ENCODE measurements at regions not wholly inside any gene's neighbourhood (a gene's known extent, or its start where the extent isn't known, plus 50 kb on each side); places are given as distances from the start of the nearest gene placed in this dataset.
"Not testable (repeated sequence)": the region's sequence is repeated elsewhere in the genome, so short reads cannot be mapped to it uniquely, and the experiment has no call there.

DNA sequence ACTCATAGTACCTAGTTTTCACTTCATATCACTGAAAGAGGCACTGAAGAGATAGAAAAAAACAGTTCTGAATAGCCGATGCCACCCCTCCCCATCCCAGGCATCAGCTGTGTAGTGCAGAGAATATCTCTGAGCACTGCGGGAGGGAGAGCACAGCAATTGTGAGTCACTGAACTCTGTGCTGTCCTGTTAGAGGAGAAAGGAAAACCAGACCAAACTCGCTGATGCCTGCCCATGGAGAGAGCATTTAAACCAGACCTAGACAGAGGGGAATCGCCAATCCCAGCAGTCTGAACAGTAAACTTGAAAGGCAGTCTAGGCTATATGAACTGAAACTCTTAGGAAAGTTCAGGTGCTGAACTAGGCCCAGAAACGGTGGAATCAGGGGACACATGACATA, 120.1 kb upstream of the SLC30A5 start:
- DNase-seq (ENCODE audit: low read depth in 2 of 2), result no peak

DNA sequence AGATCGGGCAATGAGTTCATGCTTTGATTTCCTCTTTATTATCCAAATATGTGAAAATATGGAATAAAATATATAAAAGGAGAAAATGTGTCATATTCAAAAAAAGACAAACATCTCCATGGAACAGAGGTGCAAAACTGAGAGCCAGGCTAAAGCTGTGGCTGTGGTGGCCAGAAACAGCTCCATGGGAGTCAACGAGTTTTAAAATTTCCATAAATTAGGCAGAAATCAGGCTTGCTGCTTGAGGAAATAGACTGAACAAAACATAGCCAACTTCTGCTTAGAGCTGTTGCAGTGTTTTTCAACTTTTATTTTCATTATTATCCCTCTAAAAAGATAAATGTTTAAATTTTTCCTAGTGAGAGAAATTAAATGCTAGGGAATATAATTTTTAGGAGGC, 110.8 kb upstream of the SLC30A5 start:
- no peak for DNase-seq (ENCODE audit: low read depth in 2 of 2)

DNA sequence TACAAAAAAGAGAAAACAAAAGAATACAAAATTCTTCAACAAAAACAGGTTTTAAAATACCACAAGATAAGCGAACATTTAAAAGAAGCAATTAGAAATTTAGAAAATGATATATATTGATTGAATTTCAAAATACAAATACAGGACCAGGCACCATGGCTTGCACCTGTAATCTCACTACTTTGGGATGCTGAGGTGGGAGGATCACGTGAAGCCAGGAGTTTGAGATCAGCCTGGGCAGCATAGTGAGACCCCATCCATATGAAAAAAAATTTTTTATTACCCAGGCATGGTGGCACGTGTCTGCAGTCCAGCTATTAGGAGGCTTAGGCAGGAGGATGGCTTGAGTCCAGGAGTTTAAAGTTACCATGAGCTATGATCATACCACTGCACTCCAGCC, 109.9 kb upstream of the SLC30A5 start:
- no peak for DNase-seq (ENCODE audit: low read depth in 2 of 2)

DNA sequence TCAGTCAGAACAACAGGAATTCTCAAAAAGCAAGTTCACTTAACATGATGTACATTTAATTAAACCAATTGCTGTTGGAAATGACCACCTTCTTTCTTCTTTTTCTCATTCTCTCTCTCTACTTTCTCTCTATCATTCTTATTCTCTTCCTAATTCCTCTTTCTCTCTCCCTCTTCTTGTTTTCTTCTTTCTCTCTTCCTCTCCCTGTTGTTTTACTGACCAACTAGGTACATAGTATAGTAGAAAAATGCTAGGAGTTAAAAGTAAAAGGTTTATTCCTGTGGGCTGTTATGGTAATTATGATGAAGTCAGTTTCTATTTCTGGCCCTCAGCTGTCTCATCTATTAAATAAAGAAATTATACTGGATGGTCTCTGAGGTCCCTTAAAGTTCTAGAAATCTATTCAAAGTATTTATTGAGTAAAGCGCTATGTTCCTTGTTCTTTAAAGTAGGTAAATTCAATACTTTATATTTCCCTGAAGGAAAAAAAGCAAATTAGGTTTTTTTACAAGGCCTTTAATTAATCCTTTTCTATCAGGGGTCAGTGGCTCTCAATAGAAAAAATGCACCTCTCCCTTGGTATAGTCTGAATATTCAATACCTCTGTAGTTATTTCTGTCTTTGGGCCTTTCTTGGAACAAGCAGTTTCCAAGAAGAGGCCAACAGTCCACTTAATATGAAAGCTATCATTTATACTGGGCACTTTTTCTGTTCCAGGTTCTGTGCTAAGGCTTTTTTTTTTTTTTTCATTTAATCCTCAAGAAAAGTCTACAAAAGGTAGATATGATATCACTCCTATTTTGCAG, 102.3 kb upstream of the SLC30A5 start:
- no peak for DNase-seq (ENCODE audit: low read depth in 2 of 2)

DNA sequence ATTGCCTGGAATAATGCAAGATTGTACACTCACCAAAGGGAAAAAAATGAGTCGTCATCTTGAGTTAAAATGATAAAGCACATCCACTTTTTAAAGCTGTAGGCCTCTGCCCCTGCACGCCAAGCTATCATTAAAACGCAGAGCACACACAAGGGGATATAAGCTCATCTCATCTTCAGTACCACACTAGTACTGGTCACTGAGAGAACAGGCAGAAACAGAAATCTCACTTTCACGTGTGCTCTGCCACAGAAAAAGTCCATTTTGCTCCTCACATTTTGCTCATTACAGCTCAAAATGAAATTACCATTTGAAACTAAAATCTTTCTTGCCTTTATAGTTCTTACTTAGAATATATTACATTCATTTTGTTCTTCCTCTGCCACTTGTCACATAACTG, 99.2 kb upstream of the SLC30A5 start:
- no peak for DNase-seq (ENCODE audit: low read depth in 2 of 2)

DNA sequence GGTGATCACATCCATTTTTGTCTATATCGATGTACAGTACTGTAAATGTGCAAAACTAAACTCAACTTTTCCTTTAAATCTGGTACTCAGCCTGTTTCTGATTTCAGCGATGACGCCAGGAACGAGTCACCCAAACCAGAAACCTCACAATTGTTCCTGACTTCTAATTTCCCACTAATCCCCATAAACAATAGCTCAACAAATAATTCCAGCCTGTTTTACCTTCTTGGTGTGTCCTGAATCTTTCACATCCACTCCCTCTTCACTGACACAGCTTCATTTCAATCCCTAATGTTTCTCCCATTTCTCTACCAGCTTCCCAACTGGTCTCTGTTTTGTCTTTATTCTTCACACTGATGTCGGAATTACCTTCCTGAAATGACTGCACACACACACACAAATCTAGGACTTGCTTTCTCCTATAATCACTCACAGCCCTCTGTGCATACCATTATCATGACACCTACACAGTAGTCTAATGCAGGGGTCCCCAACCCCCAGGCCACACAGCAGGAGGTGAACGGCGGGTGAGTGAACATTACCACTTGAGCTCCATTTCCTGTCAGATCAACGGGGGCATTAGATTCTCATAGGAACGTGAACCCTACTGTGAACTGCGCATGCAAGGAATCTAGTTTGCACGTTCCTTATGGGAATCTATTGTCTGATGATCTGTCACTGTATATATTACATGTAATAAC, 97.8 kb upstream of the SLC30A5 start:
- DNase-seq (ENCODE audit: low read depth in 2 of 2), result no peak

DNA sequence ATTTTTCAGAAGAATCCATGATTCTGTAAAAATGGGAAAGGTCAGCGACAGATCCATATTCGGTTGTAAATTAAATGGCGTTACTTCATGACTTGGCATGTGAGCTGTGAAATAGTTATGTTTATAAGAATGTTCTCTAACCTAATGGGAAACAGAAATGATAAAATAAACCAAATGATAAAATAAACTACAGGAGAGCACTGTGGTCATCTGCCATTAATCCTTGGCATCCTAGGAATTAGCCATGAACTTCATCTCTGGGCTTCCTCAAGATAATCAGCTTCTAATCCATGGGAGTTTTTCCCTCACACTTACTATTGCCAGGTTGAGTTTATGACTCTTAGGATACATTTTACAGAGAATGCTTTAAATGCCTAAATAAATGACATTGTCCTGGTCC, 94.6 kb upstream of the SLC30A5 start:
- no peak for DNase-seq (ENCODE audit: low read depth in 2 of 2)

DNA sequence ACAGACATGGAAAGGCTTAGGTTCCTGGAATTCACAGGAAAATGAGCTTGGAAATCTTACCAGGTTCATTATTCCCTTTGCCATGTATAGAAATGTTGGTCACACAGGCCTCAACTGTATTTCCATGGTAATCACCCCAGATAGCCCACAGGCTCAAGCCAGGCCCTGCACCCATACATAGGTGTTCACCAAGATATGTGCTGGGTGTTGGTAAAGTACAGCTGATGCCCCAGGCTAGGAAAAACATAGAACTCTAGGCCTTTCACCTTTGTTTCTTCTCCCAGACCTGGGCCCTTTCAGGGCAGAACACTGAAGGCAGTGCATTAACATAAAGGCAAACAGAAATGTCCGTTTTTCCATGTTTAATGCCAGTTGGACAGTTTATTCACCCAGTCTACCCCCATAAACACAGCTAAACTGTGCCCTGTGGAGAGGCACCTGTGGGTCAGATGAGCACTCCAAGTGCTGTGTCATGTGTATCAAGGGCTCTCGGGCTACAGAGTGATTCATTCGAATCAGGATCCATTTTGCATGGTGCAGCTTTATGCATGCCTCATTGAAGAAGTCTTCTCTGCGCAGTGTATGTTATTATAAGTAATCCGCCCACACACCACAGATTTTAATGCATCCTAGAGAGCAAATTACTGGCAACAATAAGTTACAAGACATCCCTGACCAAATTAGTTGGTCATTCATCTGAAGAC, 93.4 kb upstream of the SLC30A5 start:
- DNase-seq (ENCODE audit: low read depth in 2 of 2), result no peak

DNA sequence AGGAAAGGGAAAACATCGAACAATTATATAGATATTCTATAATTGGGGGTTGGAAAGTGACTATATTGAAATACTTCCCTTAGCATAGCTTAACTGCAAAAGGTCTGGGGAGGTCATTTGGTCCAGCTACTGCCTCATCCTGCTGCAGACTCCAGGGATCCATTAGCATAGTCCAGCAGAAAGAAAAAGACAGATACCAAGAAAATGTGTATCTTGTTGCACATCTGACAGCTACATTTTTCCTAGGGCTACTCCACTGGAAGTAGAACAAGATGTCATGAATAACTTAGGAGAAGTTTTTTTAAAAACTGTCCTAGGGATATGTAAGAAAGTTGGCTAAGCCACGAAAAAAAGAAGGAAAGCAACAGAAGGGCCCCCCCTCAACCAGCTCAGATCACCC, 92.9 kb upstream of the SLC30A5 start:
- no peak for DNase-seq (ENCODE audit: low read depth in 2 of 2)

DNA sequence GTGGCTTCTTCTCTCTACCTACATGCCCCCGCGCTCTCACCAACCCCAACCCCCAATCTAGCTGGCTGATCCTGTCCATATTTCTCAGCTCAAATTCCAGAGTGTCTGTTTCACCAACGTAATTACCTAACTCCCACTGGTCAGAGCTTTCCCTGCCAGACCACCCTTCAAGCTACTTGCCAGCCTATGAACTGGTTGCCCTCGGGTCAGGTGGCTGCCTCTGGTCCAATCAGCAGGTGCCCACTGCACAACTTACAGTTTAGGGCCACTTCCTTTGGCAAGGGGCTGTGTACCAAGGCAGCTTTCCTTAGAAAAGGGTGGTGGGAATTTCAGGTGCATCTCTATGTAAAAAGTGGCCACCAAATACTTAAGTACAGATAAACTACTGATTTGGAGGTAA, 92.2 kb upstream of the SLC30A5 start:
- no peak for DNase-seq (ENCODE audit: low read depth in 2 of 2)

DNA sequence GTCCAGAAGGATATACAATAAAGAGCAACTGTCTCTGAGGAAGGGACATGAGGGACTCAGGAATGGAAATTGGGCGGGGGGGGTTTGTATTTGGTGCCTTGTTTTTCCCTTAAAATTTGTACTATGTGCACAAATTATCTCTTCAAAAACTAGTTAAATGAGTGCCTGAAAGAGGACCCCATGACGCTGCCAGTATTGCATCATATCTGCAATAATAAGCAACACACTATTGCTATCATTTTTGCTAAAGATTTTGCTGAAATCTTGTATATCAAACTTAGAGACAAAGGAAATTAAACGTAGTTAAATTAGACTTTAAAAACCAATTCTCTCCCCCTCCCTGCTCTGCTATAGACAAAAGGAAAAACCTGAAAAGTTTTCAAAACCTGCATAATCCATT, 89.7 kb upstream of the SLC30A5 start:
- no peak for DNase-seq (ENCODE audit: low read depth in 2 of 2)

DNA sequence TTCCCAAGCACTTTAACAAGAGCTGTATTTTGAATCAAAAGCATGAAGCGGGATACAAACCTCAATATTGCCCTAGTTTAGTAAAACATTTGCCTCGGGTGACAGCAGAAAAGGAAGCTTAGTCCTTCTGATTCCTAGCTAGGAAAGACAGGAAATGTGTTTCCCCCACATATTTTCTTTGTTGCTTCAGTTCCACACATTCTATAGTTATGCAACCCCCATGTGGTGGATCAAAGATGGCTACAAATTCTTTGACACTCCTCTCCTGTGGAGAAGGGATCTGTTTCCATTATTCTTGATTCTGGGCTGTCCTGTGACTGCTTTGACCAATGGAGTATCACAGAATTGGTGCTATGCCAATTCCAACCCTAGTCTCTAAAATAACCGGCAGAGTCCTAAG, 89.1 kb upstream of the SLC30A5 start:
- no peak for DNase-seq (ENCODE audit: low read depth in 2 of 2)

DNA sequence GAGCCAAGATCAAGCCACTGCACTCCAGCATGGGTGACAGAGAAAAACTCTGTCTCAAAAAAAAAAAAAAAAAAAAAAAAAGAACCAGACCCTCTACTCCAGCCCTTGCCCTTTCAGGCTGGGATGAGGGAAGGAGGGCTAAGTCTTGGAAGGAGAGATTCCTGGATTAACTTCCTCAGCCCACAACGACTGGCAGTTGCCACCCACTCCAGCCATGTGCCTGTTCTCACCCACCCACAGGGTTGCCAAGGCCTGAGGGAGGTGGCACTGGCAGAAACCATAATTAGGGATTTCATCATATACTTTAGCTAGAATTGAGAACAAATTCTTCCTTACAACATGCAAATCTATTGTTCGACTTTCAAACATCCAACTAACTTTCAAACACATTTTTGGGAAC, 87.8 kb upstream of the SLC30A5 start:
- DNase-seq (ENCODE audit: low read depth in 2 of 2), result no peak

DNA sequence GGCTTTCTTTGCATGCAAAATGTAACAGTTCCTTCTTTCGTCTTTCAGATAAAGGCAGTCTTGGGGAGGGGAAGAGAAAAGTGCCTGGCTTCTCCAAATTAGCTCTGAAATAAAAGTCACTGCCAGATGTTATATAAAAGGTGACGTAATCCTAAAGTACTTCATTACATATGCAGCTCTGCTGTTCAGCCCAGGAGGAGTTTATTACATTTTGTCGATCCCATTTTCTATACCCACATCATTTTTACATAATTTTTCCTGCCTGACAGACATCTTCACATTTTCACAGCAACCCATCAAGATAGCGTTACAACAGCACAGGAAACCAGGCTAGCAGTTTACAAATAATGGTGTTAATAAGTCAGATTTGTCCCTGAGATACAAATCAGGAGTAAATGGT, 86.7 kb upstream of the SLC30A5 start:
- no peak for DNase-seq (ENCODE audit: low read depth in 2 of 2)

DNA sequence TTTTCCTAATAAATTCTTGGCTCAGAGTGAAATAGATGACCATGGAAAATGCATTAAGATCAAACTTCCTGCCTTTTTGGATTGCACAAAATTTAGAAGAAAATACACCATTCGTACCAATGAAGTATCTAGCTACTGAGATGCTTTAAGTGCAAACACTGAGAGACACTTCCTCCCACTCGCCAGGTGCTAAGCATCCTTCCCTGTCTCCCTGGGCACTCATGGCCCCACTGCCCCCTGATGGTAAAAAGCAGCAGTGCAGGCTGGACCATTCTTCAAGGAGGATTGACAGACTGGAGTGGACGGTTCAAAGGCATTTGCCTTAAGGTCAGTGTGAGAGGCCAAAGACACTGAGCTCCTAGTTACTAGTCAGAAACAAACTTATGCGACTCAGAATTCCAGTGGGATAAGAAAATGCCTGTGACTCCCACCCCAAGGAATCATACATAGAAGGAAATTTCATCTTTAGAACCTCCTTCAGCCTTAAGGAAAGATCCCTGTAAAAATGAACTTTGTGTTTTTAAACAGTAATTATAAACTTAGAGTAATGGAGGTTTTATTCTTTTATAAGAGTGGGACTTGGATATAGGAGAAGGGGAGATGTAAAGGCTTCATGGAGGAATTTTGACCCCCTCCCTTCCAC, 86.0 kb upstream of the SLC30A5 start:
- DNase-seq (ENCODE audit: low read depth in 2 of 2), result no peak

DNA sequence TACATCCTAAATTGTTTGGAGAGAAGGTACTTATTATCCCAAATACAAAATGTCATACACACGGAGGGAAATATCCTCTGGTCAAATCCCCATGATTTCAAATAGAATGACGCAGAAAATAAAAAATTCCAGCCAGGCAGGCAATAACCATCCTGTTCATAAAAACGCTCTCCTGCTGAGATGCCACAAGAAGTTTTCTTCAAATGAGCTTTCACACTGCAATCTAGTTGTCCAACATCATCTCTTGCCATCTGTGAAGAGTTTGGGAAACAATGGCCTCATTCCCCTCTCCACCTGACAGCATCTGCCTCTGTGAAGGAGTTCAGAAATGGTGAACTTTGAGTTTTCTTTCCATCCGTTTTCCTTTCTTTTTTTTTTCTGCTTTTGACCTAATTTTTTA, 83.3 kb upstream of the SLC30A5 start:
- no peak for DNase-seq (ENCODE audit: low read depth in 2 of 2)

DNA sequence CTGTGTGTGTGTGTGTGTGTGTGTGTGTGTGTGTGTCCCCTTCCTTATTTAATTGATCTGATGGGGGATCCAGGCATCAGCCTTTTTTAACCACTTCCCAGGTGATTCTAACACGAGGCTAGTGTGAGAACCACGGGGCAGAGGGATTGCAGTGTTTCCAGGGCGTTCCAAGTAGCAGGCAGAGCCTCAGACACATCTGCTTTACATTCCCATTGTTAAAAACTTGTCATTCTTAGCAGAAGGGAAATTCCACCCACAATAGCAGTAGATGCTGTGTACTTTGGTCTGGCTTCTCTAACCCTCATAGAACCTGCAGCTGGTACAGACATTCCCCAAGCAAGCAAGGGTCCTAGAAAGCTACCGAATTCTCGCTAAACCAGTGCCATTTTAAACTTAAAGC, 81.9 kb upstream of the SLC30A5 start:
- no peak for DNase-seq (ENCODE audit: low read depth in 2 of 2)

DNA sequence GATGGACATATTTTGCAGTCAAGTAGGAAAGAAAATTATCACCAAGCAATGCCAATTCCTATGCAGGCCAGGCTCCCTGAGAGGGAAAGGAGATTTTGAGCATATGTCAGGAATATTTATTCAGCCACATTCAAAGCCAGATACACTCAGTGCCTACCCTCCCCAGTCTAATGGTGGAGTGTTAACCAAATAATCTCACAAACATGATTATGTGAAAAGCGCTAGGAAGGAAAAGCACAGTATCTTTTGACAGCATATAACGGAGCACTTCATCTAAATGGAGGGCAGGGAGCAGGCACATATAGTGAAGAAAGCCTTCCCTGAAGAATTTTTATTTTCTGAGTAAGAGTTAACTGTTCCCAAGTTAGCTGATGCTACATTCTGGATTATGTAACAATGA, 80.3 kb upstream of the SLC30A5 start:
- no peak for DNase-seq (ENCODE audit: low read depth in 2 of 2)

DNA sequence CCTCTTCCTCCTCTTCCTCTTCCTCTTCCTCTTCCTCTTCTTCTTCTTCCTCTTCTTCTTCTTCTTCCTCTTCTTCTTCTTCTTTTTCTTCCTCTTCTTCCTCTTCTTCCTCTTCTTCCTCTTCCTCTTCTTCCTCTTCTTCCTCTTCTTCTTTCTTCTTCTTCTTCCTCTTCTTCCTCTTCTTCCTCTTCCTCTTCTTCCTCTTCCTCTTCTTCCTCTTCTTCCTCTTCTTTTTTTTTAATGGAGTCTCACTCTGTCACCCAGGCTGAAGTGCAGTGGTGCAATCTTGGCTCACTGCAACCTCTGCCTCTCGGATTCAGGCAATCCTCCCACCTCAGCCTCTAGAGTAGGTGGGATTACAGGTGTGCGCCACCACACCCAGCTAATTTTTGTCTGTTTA, 79.8 kb upstream of the SLC30A5 start:
- not testable (repeated sequence) for DNase-seq (ENCODE audit: low read depth in 2 of 2)

DNA sequence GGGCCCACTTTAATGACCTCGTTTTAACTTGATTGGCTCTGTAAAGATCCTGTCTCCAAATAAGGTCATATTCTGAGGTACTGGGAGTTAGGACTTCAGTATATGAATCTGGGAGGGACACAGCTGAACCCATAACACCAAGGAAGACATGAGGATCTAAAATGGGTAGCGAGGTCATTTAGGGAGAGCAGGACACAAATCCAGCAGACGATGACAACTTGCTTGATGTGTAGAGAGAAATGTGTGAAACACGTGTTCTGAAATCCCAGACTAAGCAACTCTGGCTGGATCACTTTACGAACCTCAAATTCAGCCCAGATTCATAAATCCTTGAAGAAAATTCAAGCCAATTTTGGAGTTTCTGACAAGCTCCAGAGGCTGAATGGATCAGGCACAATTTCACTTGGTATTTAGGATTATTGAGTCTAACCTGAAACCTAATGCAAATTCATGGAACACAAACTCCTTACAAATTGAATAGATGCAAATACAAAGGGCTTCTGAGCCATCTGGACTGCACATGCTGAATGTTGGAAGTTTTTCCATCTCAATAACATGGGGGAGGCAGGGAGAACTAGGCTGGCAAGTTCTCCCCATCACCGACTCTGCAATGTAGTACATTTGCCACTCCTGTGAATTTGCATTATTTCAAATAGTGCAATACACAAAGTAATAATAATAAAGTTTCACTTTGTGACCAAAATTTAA, 74.0 kb upstream of the SLC30A5 start:
- no peak for DNase-seq (ENCODE audit: low read depth in 2 of 2)

DNA sequence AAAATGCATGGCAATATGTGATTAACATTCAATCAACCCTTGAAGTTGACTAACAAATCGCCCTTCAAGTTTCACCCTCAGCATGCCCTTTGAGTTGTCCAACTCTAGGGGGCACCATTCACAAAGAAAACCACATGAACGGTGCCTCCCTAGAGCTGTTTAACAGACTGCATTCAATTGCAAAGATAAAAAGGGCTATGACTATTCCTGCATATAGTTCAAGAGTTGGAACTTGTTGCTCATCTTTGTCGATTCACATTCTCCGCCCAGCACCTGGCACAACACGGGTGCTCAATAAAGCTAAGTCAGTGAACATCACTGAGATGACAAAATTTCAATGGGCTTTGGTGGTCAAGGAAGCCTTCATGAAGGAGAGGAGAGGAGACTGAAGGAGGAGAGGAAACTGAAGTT, 69.6 kb upstream of the SLC30A5 start:
- no peak for DNase-seq (ENCODE audit: low read depth in 2 of 2)

DNA sequence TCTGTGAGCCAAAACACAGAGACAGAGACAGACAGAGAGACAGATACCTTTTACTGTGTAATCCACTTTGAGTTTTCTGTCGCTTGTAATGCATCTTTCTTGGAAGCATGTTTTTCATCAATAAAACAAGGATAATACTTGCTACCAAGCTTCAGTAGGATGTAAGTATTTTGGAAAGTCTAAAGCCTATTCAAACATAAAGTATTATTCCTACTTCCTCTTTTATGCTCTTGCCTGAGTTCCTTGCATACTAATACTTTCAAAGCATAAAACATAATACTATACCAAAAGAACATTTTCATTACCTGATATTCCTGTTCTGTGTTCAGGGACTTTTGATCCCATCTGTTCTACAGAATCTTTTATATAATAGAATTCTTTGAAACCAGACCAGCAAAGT, 64.5 kb upstream of the SLC30A5 start:
- no peak for DNase-seq (ENCODE audit: low read depth in 2 of 2)

Data from fibroblast of skin of left biceps (primary cell).